Naive thymus-derived CD4-positive, alpha-beta T cell (primary cell): ENCODE measurements at regions not wholly inside any gene's neighbourhood (a gene's known extent, or its start where the extent isn't known, plus 50 kb on each side); places are given as distances from the start of the nearest gene placed in this dataset.

Experiments
- ATAC-seq: fragments of 150-1000 bp; cut with Tn5 transposase; 2 replicates; pipeline ENCODE4 v1.10.0; 2021; ENCODE audit warnings: mild to moderate bottlenecking, moderate library complexity
- CTCF ChIA-PET: fragments of 350-600 bp; sonication (Branson Sonifier 250); formaldehyde crosslinking; loops from one replicate; lab custom pipeline; 2021; ENCODE audit warnings: antibody characterized with exemption; lab: Charles Lee
- POLR2A ChIA-PET: fragments of 350-600 bp; sonication (Branson Sonifier 250); formaldehyde crosslinking; loops from one replicate; lab custom pipeline; 2021; ENCODE audit warnings: antibody characterized with exemption, inconsistent platforms; lab: Charles Lee
- DNase-seq, 9 donors: peaks; one replicate each; pipeline versions ENCODE4 v3.0.0 to v3.0.0-alpha.2; 2020 to 2022; ENCODE audit warnings: mixed read lengths in 1 of 9
- H3K27ac ChIP-seq: one replicate; pipeline ENCODE4 v1.7.0; 2013; ENCODE audit warnings: mild to moderate bottlenecking, low read depth, low read length, moderate library complexity
- H3K27me3 ChIP-seq, 2 donors: one replicate each; pipeline ENCODE4 v1.7.0; 2013; ENCODE audit warnings: low read length in 2 of 2, mild to moderate bottlenecking in 2 of 2, moderate library complexity in 2 of 2; ENCODE audit not compliant: control insufficient read depth in 2 of 2, insufficient read depth in 2 of 2
- H3K36me3 ChIP-seq, 3 experiments: 1 replicate in 2 of 3; 2 replicates in 1 of 3; pipeline ENCODE4 v1.7.0; 2013; ENCODE audit warnings: low read length in 3 of 3, mild to moderate bottlenecking in 3 of 3, moderate library complexity in 1 of 3; ENCODE audit not compliant: insufficient read depth in 3 of 3, control insufficient read depth in 2 of 3
- H3K4me1 ChIP-seq, 2 donors: one replicate each; pipeline ENCODE4 v1.7.0; 2013; ENCODE audit warnings: low read length in 2 of 2, mild to moderate bottlenecking in 2 of 2, moderate library complexity in 1 of 2; ENCODE audit not compliant: control insufficient read depth in 2 of 2, insufficient read depth in 2 of 2
- H3K4me3 ChIP-seq: 2 replicates; pipeline ENCODE4 v1.7.0; 2013; ENCODE audit warnings: mild to moderate bottlenecking, low read length
- H3K9me3 ChIP-seq, 3 experiments: 1 replicate in 2 of 3; 2 replicates in 1 of 3; pipeline ENCODE4 v1.7.0; 2013; ENCODE audit warnings: low read length in 3 of 3; ENCODE audit not compliant: control insufficient read depth in 2 of 3
- H3K27ac Mint-ChIP-seq, 9 donors: one replicate each; pipeline ENCODE4 v1.8.0; 2020 to 2022; ENCODE audit warnings: mixed read lengths in 9 of 9, mild to moderate bottlenecking in 8 of 9, moderate library complexity in 5 of 9, inconsistent platforms in 2 of 9
- H3K27me3 Mint-ChIP-seq, 5 donors: one replicate each; pipeline ENCODE4 v1.8.0; 2021 to 2022; ENCODE audit warnings: mixed read lengths in 5 of 5, mild to moderate bottlenecking in 1 of 5
- H3K36me3 Mint-ChIP-seq, 5 donors: one replicate each; pipeline ENCODE4 v1.8.0; 2020 to 2022; ENCODE audit warnings: mixed read lengths in 5 of 5, mild to moderate bottlenecking in 3 of 5, inconsistent platforms in 1 of 5
- H3K4me1 Mint-ChIP-seq, 7 donors: one replicate each; pipeline ENCODE4 v1.8.0; 2020 to 2022; ENCODE audit warnings: mixed read lengths in 7 of 7, mild to moderate bottlenecking in 3 of 7, inconsistent platforms in 1 of 7
- H3K4me3 Mint-ChIP-seq, 10 donors: one replicate each; pipeline ENCODE4 v1.8.0; 2020 to 2022; ENCODE audit warnings: mild to moderate bottlenecking in 10 of 10, mixed read lengths in 10 of 10, moderate library complexity in 6 of 10, inconsistent platforms in 2 of 10
- H3K9me3 Mint-ChIP-seq, 11 donors: one replicate each; pipeline ENCODE4 v1.8.0; 2020 to 2022; ENCODE audit warnings: mixed read lengths in 11 of 11, mild to moderate bottlenecking in 4 of 11, inconsistent platforms in 1 of 11, moderate library complexity in 1 of 11
- intact Hi-C, 2 donors: fragments of 100-400 bp; cut with micrococcal nuclease; formaldehyde crosslinking; loops; one replicate each; pipeline ENCODE4 v1.15.1; 2023

DNA sequence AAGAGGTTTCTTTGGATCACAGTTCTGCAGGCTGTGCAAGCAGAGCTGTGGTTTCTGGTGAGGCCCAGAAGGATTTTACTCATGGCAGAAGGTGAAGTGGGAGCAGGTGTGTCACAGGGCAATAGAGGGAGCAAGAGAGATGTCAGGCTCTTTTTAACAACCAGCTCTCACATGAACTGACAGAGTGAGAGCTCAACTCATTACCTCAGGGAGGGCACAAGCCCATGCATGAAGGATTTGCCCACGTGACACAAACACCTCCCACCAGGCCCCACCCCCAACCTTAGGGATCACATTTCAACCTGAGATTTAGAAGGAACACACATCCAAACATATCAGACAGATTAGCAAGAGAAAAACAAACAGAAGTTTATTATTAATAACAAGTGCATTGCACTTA is 470.4 kb downstream of the GALC start:
- H3K27ac Mint-ChIP-seq = no peak overlapping the region
- DNase-seq = no peak
- H3K36me3 Mint-ChIP-seq = no peaks in the 10 kb centered on the region
- intact Hi-C loops = no loop called here
- H3K4me1 Mint-ChIP-seq = no peaks in the 10 kb centered on the region
- ChIA-PET CTCF (no interaction called here), POLR2A (no interaction called here)
- no peak overlapping the region for H3K4me3 Mint-ChIP-seq
- Histone ChIP-seq H3K36me3 (no peaks in the 10 kb centered on the region), H3K27ac (no peak overlapping the region), H3K27me3 (no peaks in the 10 kb centered on the region), H3K4me1 (no peaks in the 10 kb centered on the region), H3K4me3 (no peak overlapping the region), H3K9me3 (no peaks in the 10 kb centered on the region)
- peaks cover 0 to 15% (median 3%) of the 10 kb centered on the region in 11 donors for H3K9me3 Mint-ChIP-seq
- H3K27me3 Mint-ChIP-seq = no peaks in the 10 kb centered on the region
- no peak for ATAC-seq

DNA sequence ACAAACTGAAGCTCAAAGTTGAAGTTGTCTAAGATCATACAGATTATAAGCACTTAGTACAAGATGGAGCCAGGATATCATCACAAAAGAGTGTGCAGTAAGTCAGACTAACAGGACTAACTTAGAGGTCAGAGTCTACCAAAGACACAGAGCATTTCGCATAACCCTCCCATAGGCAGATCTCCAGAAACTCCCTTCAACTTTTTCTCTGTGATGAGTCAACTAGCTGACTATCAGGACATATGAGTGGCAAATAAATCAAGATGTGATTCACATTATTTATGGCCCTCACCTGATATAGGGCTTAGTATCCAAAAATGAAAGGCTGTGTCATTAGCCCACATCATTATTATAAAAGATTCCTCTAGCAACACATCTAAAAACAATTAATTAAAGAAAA is 484.6 kb downstream of the GALC start:
- ATAC-seq (no peak), DNase-seq (no peak)
- Mint-ChIP-seq H3K4me1 (peaks cover 0 to 4% (median 0%) of the 10 kb centered on the region in 7 donors), H3K36me3 (no peaks in the 10 kb centered on the region), H3K4me3 (no peak overlapping the region), H3K9me3 (peaks cover 0 to 15% (median 0%) of the 10 kb centered on the region in 11 donors), H3K27ac (no peak overlapping the region), H3K27me3 (no peaks in the 10 kb centered on the region)
- ChIA-PET POLR2A (no interaction called here), CTCF (no interaction called here)
- Histone ChIP-seq H3K4me1 (no peaks in the 10 kb centered on the region), H3K36me3 (no peaks in the 10 kb centered on the region), H3K9me3 (no peaks in the 10 kb centered on the region), H3K27ac (no peak overlapping the region), H3K4me3 (no peak overlapping the region), H3K27me3 (no peaks in the 10 kb centered on the region)
- intact Hi-C loops = no loop called here

DNA sequence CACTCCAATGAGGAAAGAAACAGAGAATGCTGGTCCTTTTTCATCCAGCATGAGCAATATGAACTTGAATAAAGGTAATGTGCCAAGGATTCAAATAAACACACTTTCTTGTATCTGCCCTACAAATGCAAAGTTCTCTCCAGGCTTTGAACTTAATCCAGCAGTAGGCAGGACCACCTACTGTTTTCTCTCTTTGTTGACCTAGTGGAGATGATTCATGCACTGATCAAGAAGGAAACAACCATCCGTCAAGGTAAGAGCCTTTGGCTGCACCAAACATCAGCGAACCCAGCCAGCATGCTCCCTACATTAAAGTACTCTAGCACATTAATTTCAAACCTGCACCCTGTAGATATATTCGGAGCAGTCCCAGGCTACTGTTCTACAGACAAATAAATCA is 489.3 kb downstream of the GALC start:
- Histone ChIP-seq H3K27me3 (no peaks in the 10 kb centered on the region), H3K9me3 (no peaks in the 10 kb centered on the region), H3K4me3 (no peak overlapping the region), H3K4me1 (no peaks in the 10 kb centered on the region), H3K27ac (no peak overlapping the region), H3K36me3 (no peaks in the 10 kb centered on the region)
- no peaks in the 10 kb centered on the region for H3K36me3 Mint-ChIP-seq
- H3K4me3 Mint-ChIP-seq = no peak overlapping the region
- no peaks in the 10 kb centered on the region for H3K27me3 Mint-ChIP-seq
- intact Hi-C loops = no loop called here
- DNase-seq = no peak
- peaks cover 0 to 6% (median 0%) of the 10 kb centered on the region in 11 donors for H3K9me3 Mint-ChIP-seq
- POLR2A ChIA-PET = no interaction called here
- ATAC-seq = no peak
- CTCF ChIA-PET = no interaction called here
- H3K4me1 Mint-ChIP-seq = no peaks in the 10 kb centered on the region
- H3K27ac Mint-ChIP-seq = no peak overlapping the region

DNA sequence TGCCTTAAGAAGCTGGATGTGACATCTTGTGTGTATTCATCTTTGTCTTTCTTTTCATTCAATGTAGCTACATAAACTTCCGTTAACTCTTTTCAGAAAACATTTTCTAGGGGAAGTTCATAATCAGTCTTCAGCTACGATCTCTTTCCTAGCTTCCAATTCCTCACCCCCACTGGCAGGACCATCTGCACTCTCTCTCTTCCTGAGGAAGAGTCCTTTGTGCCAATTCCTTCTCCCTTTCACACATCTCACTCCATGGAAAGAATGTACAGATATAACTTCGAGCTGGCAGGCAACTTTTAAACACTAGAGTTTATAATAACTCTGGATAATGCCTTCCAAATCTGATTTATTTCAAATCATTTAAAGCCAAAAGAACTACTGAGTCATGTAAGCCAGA is 495.7 kb downstream of the GALC start:
- Histone ChIP-seq H3K27me3 (no peaks in the 10 kb centered on the region), H3K36me3 (no peaks in the 10 kb centered on the region), H3K4me3 (no peak overlapping the region), H3K9me3 (no peaks in the 10 kb centered on the region), H3K27ac (no peak overlapping the region), H3K4me1 (no peaks in the 10 kb centered on the region)
- intact Hi-C loops = no loop called here
- H3K27ac Mint-ChIP-seq = no peak overlapping the region
- H3K4me1 Mint-ChIP-seq = no peaks in the 10 kb centered on the region
- H3K27me3 Mint-ChIP-seq = no peaks in the 10 kb centered on the region
- ChIA-PET POLR2A (no interaction called here), CTCF (no interaction called here)
- ATAC-seq = no peak
- H3K9me3 Mint-ChIP-seq = peaks cover 0 to 6% (median 0%) of the 10 kb centered on the region in 11 donors
- no peak for DNase-seq
- H3K36me3 Mint-ChIP-seq = no peaks in the 10 kb centered on the region
- no peak overlapping the region for H3K4me3 Mint-ChIP-seq

DNA sequence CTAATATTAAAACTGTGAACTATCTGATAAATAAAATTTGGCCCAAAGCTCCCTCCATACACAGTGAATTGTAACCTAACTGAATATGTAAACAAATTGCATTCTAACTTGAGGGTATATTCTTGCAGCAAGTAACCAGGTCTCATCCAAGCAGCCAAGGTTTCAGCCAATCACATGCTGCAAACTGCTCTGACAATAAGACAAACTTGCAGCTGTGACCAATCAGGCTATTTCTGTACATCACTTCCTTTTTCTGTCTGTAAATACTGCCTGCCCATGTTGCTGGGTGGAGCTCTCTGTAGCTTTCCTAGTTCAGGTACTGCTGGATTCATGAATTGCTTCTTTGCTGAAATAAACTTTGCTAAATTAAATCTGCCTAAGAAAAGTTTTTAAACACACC is 499.0 kb downstream of the GALC start:
- Mint-ChIP-seq H3K27ac (no peak overlapping the region), H3K9me3 (peaks cover 0 to 9% (median 2%) of the 10 kb centered on the region in 11 donors), H3K36me3 (no peaks in the 10 kb centered on the region), H3K4me3 (no peak overlapping the region), H3K4me1 (no peaks in the 10 kb centered on the region), H3K27me3 (no peaks in the 10 kb centered on the region)
- H3K27ac ChIP-seq = no peak overlapping the region
- no peak overlapping the region for H3K4me3 ChIP-seq
- ATAC-seq (no peak), DNase-seq (no peak)
- POLR2A ChIA-PET = no interaction called here
- no peaks in the 10 kb centered on the region for H3K27me3 ChIP-seq
- no peaks in the 10 kb centered on the region for H3K36me3 ChIP-seq
- no peaks in the 10 kb centered on the region for H3K4me1 ChIP-seq
- intact Hi-C loops = no loop called here
- H3K9me3 ChIP-seq = no peaks in the 10 kb centered on the region
- CTCF ChIA-PET = no interaction called here

DNA sequence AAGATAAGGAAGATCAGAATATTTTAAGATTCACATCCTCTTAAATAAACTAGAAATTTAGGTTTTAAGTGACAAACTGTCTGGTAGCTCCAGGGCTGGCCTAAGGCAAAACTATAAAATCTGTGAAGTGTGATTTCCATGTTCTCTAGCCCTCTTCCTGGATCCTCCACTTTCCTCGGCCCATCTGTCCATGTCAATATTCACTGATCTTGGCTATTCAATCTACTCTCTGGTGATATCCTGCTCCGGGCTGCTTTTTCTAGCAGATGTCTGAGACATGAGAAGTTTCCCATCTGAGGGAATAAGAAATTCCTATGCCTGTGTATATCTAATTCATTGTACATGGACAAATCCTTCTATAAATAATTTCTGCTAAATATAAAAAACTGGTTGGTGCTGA is 500.4 kb downstream of the GALC start:
- no peak overlapping the region for H3K27ac ChIP-seq
- peaks cover 0 to 9% (median 2%) of the 10 kb centered on the region in 11 donors for H3K9me3 Mint-ChIP-seq
- H3K27ac Mint-ChIP-seq = no peak overlapping the region
- ATAC-seq (no peak), DNase-seq (no peak)
- no peaks in the 10 kb centered on the region for H3K4me1 ChIP-seq
- CTCF ChIA-PET = no interaction called here
- H3K36me3 Mint-ChIP-seq = no peaks in the 10 kb centered on the region
- no peak overlapping the region for H3K4me3 Mint-ChIP-seq
- no peaks in the 10 kb centered on the region for H3K27me3 ChIP-seq
- POLR2A ChIA-PET = no interaction called here
- H3K4me1 Mint-ChIP-seq = no peaks in the 10 kb centered on the region
- no peaks in the 10 kb centered on the region for H3K27me3 Mint-ChIP-seq
- H3K9me3 ChIP-seq = no peaks in the 10 kb centered on the region
- H3K36me3 ChIP-seq = no peaks in the 10 kb centered on the region
- no peak overlapping the region for H3K4me3 ChIP-seq
- intact Hi-C loops = no loop called here

DNA sequence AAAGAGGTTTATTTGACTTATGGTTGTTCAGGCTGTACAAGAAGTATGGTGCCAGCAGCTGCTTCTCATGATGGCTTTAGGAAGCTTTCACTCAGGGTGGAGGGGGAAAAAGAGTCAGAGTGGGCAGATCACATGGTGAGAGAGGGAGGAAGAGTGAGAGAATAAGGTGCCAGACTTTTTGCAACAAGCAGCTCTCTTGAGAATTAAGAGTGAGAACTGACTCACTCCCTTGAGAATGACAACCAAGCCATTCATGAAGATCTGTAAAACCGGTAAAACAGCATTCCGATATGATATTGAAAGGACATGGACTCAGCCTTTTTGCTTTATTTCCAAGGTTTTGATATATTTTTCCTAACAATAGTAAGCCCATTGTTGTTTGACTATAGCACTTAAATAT is 501.2 kb downstream of the GALC start:
- Mint-ChIP-seq H3K4me1 (no peaks in the 10 kb centered on the region), H3K4me3 (no peak overlapping the region), H3K36me3 (no peaks in the 10 kb centered on the region), H3K27me3 (no peaks in the 10 kb centered on the region), H3K27ac (no peak overlapping the region), H3K9me3 (peaks cover 0 to 9% (median 2%) of the 10 kb centered on the region in 11 donors)
- Histone ChIP-seq H3K36me3 (no peaks in the 10 kb centered on the region), H3K4me3 (no peak overlapping the region), H3K4me1 (no peaks in the 10 kb centered on the region), H3K27ac (no peak overlapping the region), H3K27me3 (no peaks in the 10 kb centered on the region), H3K9me3 (no peaks in the 10 kb centered on the region)
- DNase-seq (no peak), ATAC-seq (no peak)
- CTCF ChIA-PET = no interaction called here
- POLR2A ChIA-PET = no interaction called here
- intact Hi-C loops = no loop called here
